OCI-LY1 (cell line): ENCODE measurements at regions not wholly inside any gene's neighbourhood (a gene's known extent, or its start where the extent isn't known, plus 50 kb on each side); places are given as distances from the start of the nearest gene placed in this dataset.

ENCODE experiments used
- H2AFZ ChIP-seq: fragments of 200-600 bp; sonication (generic), shearing (Covaris generic); 2 replicates; pipeline ENCODE4 v1.6.0; 2014; ENCODE audit warnings: antibody characterized with exemption, mild to moderate bottlenecking, low read length
- H3F3A ChIP-seq: fragments of 200-600 bp; sonication (generic), shearing (Covaris generic); 2 replicates; pipeline ENCODE4 v1.6.0; 2014; ENCODE audit warnings: mild to moderate bottlenecking, antibody characterized with exemption, low read length, moderate library complexity; ENCODE audit not compliant: insufficient read depth
- H3K27ac ChIP-seq: fragments of 200-600 bp; sonication (generic); 2 replicates; pipeline ENCODE4 v1.5.1; 2014; ENCODE audit warnings: low read length, mixed run types, mild to moderate bottlenecking, low read depth; ENCODE audit not compliant: poor library complexity, severe bottlenecking
- H3K27me3 ChIP-seq: fragments of 200-600 bp; sonication (generic); 2 replicates; pipeline ENCODE4 v1.6.0; 2014; ENCODE audit warnings: antibody characterized with exemption, mild to moderate bottlenecking, low read length, moderate library complexity; ENCODE audit not compliant: insufficient read depth
- H3K36me3 ChIP-seq: fragments of 200-600 bp; sonication (generic); 2 replicates; pipeline ENCODE4 v1.6.1; 2014; ENCODE audit warnings: mild to moderate bottlenecking, antibody characterized with exemption, low read length, moderate library complexity, mixed read lengths; ENCODE audit not compliant: insufficient read depth
- H3K4me1 ChIP-seq: fragments of 200-600 bp; sonication (generic); 2 replicates; pipeline ENCODE4 v1.5.1; 2014; ENCODE audit warnings: mild to moderate bottlenecking, low read length, moderate library complexity; ENCODE audit not compliant: insufficient read depth, severe bottlenecking
- H3K4me2 ChIP-seq: fragments of 200-600 bp; sonication (generic), shearing (Covaris generic); 2 replicates; pipeline ENCODE4 v1.6.1; 2014; ENCODE audit warnings: low read length
- H3K4me3 ChIP-seq: fragments of 200-600 bp; sonication (generic); 2 replicates; pipeline ENCODE4 v1.5.1; 2014; ENCODE audit warnings: low read length, low read depth, mild to moderate bottlenecking, mixed read lengths; ENCODE audit not compliant: poor library complexity, severe bottlenecking
- H3K79me2 ChIP-seq: fragments of 200-600 bp; shearing (Covaris generic); 2 replicates; pipeline ENCODE4 v1.6.1; 2016; ENCODE audit warnings: mixed run types, low read length, mixed read lengths; ENCODE audit not compliant: insufficient read depth
- H3K9ac ChIP-seq: fragments of 200-600 bp; sonication (generic), shearing (Covaris generic); 2 replicates; pipeline ENCODE4 v1.6.1; 2014; ENCODE audit warnings: mild to moderate bottlenecking, low read length, mixed read lengths
- H3K9me2 ChIP-seq: fragments of 200-600 bp; sonication (generic), shearing (Covaris generic); 2 replicates; pipeline ENCODE4 v1.6.1; 2014; ENCODE audit warnings: low read depth, mild to moderate bottlenecking, low read length, mixed read lengths
- H3K9me3 ChIP-seq: fragments of 200-600 bp; shearing (Covaris generic); 2 replicates; pipeline ENCODE4 v1.6.1; 2014; ENCODE audit warnings: low read length, mixed read lengths
- H4K20me1 ChIP-seq: fragments of 200-600 bp; sonication (generic), shearing (Covaris generic); 2 replicates; pipeline ENCODE4 v1.6.0; 2016; ENCODE audit warnings: mild to moderate bottlenecking, low read length; ENCODE audit not compliant: insufficient read depth
- EZH2 ChIP-seq: fragments of 200-600 bp; sonication (generic), shearing (Covaris generic); IDR thresholded peaks from 2 replicates; pipeline ENCODE4 v1.8.0; 2017; ENCODE audit warnings: borderline replicate concordance, mixed run types, mild to moderate bottlenecking, antibody characterized with exemption, low read length, moderate library complexity, mixed read lengths
- TF ChIP-seq, protein P1 (sequence below): fragments of 200-600 bp; sonication (generic), shearing (Covaris generic); IDR thresholded peaks from 2 replicates; pipeline ENCODE4 v1.5.1; 2017; ENCODE audit warnings: mild to moderate bottlenecking, antibody characterized with exemption, low read length, moderate library complexity, mixed read lengths

DNA sequence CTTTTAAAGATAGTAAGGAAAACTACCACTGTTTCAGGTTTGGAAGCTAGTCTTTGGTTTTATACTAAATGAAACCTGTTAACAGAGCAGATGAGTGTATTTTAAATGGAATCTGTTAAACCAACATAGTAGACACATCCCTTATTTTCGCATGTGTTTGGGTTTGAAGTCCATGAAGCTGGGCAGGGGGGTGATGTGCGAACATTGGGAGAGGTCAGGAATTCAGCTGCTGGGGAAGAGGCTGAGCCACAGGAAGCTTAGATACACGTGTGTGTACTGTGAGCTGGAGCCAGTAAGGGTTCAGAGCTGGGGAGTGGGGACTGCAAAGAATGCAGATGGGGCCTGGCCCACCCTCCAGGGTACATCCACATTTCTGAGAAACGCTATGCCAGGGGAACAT lies 176.9 kb downstream of the VAPA start:
- no peak overlapping the region for H3K9ac ChIP-seq
- no peaks in the 10 kb centered on the region for H3K79me2 ChIP-seq
- no peak overlapping the region for H2AFZ ChIP-seq
- H3K4me2 ChIP-seq = no peak overlapping the region
- TF ChIP-seq, protein P1, sequence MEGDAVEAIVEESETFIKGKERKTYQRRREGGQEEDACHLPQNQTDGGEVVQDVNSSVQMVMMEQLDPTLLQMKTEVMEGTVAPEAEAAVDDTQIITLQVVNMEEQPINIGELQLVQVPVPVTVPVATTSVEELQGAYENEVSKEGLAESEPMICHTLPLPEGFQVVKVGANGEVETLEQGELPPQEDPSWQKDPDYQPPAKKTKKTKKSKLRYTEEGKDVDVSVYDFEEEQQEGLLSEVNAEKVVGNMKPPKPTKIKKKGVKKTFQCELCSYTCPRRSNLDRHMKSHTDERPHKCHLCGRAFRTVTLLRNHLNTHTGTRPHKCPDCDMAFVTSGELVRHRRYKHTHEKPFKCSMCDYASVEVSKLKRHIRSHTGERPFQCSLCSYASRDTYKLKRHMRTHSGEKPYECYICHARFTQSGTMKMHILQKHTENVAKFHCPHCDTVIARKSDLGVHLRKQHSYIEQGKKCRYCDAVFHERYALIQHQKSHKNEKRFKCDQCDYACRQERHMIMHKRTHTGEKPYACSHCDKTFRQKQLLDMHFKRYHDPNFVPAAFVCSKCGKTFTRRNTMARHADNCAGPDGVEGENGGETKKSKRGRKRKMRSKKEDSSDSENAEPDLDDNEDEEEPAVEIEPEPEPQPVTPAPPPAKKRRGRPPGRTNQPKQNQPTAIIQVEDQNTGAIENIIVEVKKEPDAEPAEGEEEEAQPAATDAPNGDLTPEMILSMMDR = no peak
- TF ChIP-seq EZH2 = no peak
- no peaks in the 10 kb centered on the region for H3K4me1 ChIP-seq
- H3K27me3 ChIP-seq = 0 out of 2 replicates have a peak, but pooled peaks cover 4% of the 10 kb centered on the region
- no peaks in the 10 kb centered on the region for H4K20me1 ChIP-seq
- H3K4me3 ChIP-seq = no peak overlapping the region
- H3K9me3 ChIP-seq = no peaks in the 10 kb centered on the region
- no peaks in the 10 kb centered on the region for H3K36me3 ChIP-seq
- no peak overlapping the region for H3K27ac ChIP-seq
- H3F3A ChIP-seq = no peaks in the 10 kb centered on the region
- no peaks in the 10 kb centered on the region for H3K9me2 ChIP-seq

DNA sequence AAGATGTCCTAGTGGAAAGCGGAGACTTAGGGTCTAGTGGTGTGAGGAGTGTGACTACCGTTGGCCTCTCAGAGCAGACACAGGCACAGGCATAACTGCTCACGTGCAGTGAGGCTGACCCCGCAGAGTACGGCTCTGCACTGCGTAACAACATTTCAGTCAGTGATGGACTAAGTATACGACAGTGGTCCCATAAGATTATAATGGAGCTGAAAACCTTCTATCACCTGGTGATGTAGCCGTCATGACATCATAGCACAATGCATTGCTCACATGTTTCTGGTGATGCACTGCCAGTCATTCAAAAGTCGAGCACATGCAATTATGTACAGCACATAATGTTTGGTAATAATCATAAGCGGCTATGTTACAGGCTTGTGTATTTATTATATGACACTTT lies 179.6 kb downstream of the VAPA start:
- no peaks in the 10 kb centered on the region for H3K36me3 ChIP-seq
- H2AFZ ChIP-seq = no peak overlapping the region
- 0 out of 2 replicates have a peak, but pooled peaks cover 4% of the 10 kb centered on the region for H3K27me3 ChIP-seq
- H3K9ac ChIP-seq = no peak overlapping the region
- no peak overlapping the region for H3K27ac ChIP-seq
- H3F3A ChIP-seq = no peaks in the 10 kb centered on the region
- H3K4me3 ChIP-seq = no peak overlapping the region
- TF ChIP-seq EZH2 = no peak
- TF ChIP-seq, protein P1 = no peak
- H3K79me2 ChIP-seq = no peaks in the 10 kb centered on the region
- no peaks in the 10 kb centered on the region for H3K9me3 ChIP-seq
- H3K4me2 ChIP-seq = no peak overlapping the region
- H3K9me2 ChIP-seq = no peaks in the 10 kb centered on the region
- H4K20me1 ChIP-seq = no peaks in the 10 kb centered on the region
- H3K4me1 ChIP-seq = no peaks in the 10 kb centered on the region

DNA sequence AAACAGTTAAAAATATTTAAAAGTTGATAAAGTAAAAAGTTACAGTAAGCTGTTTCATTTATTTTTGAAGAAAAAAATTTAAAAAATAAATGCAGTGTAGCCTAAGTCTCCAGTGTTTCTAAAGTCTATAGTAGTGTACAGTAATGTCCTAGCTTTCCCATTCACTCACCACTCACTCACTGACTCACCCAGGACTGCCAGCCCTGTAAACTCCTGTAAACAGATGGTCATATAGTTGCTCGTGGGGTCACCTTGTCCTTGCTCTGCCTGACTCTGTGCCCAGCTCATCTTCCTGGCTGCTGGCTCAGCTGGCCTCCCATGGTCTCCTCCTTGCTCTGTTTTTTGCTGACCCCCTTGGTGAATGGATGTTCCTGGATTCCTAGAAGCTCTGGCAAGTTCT lies 180.3 kb downstream of the VAPA start:
- Histone ChIP-seq H3K4me2 (no peak overlapping the region), H3K27ac (no peak overlapping the region), H3K36me3 (no peaks in the 10 kb centered on the region)

More for the DNA sequence above, 180.3 kb downstream of the VAPA start:
- H3K4me3 ChIP-seq = no peak overlapping the region
- 0 out of 2 replicates have a peak, but pooled peaks cover 4% of the 10 kb centered on the region for H3K27me3 ChIP-seq
- no peaks in the 10 kb centered on the region for H3K4me1 ChIP-seq
- H4K20me1 ChIP-seq = no peaks in the 10 kb centered on the region
- no peaks in the 10 kb centered on the region for H3K9me2 ChIP-seq
- H3K79me2 ChIP-seq = no peaks in the 10 kb centered on the region
- no peak overlapping the region for H2AFZ ChIP-seq
- no peaks in the 10 kb centered on the region for H3F3A ChIP-seq
- TF ChIP-seq, protein P1 = no peak
- TF ChIP-seq EZH2 = no peak
- H3K9me3 ChIP-seq = no peaks in the 10 kb centered on the region
- no peak overlapping the region for H3K9ac ChIP-seq
